B cell (primary cell): ENCODE measurements at regions not wholly inside any gene's neighbourhood (a gene's known extent, or its start where the extent isn't known, plus 50 kb on each side); places are given as distances from the start of the nearest gene placed in this dataset.

Source experiments
- ATAC-seq: fragments of 200-7000 bp; cut with Tn5 transposase; one replicate; pipeline ENCODE4 v1.10.0; 2021; ENCODE audit warnings: low read depth, mild to moderate bottlenecking, moderate number of reproducible peaks, moderate library complexity
- CTCF ChIA-PET: fragments of 350-600 bp; sonication (Branson Sonifier 250); formaldehyde crosslinking; loops from one replicate; lab custom pipeline; 2021; ENCODE audit warnings: antibody characterized with exemption, inconsistent platforms; lab: Charles Lee
- POLR2A ChIA-PET: fragments of 350-600 bp; sonication (Branson Sonifier 250); formaldehyde crosslinking; loops from one replicate; lab custom pipeline; 2021; ENCODE audit warnings: antibody characterized with exemption; lab: Charles Lee
- DNase-seq: peaks from one replicate; pipeline ENCODE4 v3.0.0; 2013
- H2AFZ ChIP-seq: 2 replicates; pipeline ENCODE4 v1.6.1; 2012; ENCODE audit warnings: mild to moderate bottlenecking, low read depth, low read length; ENCODE audit not compliant: insufficient read depth, poor library complexity, severe bottlenecking
- H3K27ac ChIP-seq, 2 donors: 1 replicate in 1 of 2; 2 replicates in 1 of 2; pipeline ENCODE4 v1.5.1; 2012 to 2013; ENCODE audit warnings: low read length in 2 of 2, mild to moderate bottlenecking in 2 of 2, moderate library complexity in 1 of 2
- H3K27me3 ChIP-seq, 4 experiments: fragments of 200-600 bp in 1 of 4; sonication (generic) in 1 of 4; replicated peaks in 1 of 4; 1 replicate in 2 of 4; 2 replicates in 2 of 4; pipeline versions ENCODE4 v1.6.1 to v1.7.0; 2013 to 2016; ENCODE audit warnings: low read length in 3 of 4, mild to moderate bottlenecking in 2 of 4, mixed read lengths in 1 of 4, moderate library complexity in 1 of 4; ENCODE audit not compliant: insufficient read depth in 4 of 4, control insufficient read depth in 3 of 4; ENCODE audit errors: control extremely low read depth in 1 of 4
- H3K36me3 ChIP-seq, 2 experiments: replicated peaks in 1 of 2; 1 replicate in 1 of 2; 2 replicates in 1 of 2; pipeline versions ENCODE4 v1.6.1 to v1.7.1; 2013; ENCODE audit warnings: low read length in 1 of 2; ENCODE audit not compliant: insufficient read depth in 2 of 2, control insufficient read depth in 1 of 2; ENCODE audit errors: control extremely low read depth in 1 of 2, extremely low read depth in 1 of 2
- H3K4me1 ChIP-seq, 2 donors: fragments of 200-600 bp in 1 of 2; sonication (generic) in 1 of 2; 1 replicate in 1 of 2; 2 replicates in 1 of 2; pipeline versions ENCODE4 v1.5.1 to v1.6.1; 2013 to 2017; ENCODE audit warnings: low read length in 2 of 2; ENCODE audit not compliant: control insufficient read depth in 2 of 2, insufficient read depth in 2 of 2
- H3K4me2 ChIP-seq: replicated peaks from 2 replicates; pipeline ENCODE3; 2012; ENCODE audit warnings: mild to moderate bottlenecking, low read depth, low read length; ENCODE audit not compliant: poor library complexity, severe bottlenecking
- H3K4me3 ChIP-seq, 5 experiments: fragments of 200-600 bp in 1 of 5; sonication (generic) in 1 of 5; 1 replicate in 3 of 5; 2 replicates in 2 of 5; pipeline versions ENCODE4 v1.5.1 to v1.7.0; 2011 to 2016; ENCODE audit warnings: low read length in 4 of 5, mild to moderate bottlenecking in 4 of 5, low read depth in 2 of 5, control low read depth in 1 of 5, moderate library complexity in 1 of 5; ENCODE audit not compliant: insufficient read depth in 1 of 5; ENCODE audit errors: control extremely low read depth in 1 of 5, extremely low read depth in 1 of 5
- H3K79me2 ChIP-seq: fragments of 200-600 bp; sonication (generic); one replicate; pipeline ENCODE4 v1.6.0; 2016; ENCODE audit warnings: low read length; ENCODE audit not compliant: control insufficient read depth, insufficient read depth
- H3K9ac ChIP-seq: fragments of 200-600 bp; sonication (generic); 2 replicates; pipeline ENCODE4 v1.6.1; 2017; ENCODE audit warnings: mild to moderate bottlenecking, low read length, moderate library complexity
- H3K9me3 ChIP-seq, 3 donors: one replicate each; pipeline versions ENCODE4 v1.6.1 to v1.7.1; 2013; ENCODE audit warnings: low read length in 2 of 3; ENCODE audit not compliant: control insufficient read depth in 2 of 3, insufficient read depth in 1 of 3; ENCODE audit errors: control extremely low read depth in 1 of 3
- H4K20me1 ChIP-seq: 2 replicates; pipeline ENCODE4 v1.6.0; 2012; ENCODE audit warnings: mild to moderate bottlenecking, low read length; ENCODE audit not compliant: insufficient read depth, control insufficient read depth, poor library complexity, severe bottlenecking
- H3K27ac Mint-ChIP-seq: one replicate; pipeline ENCODE4 v1.8.0; 2021; ENCODE audit warnings: mixed read lengths
- H3K27me3 Mint-ChIP-seq: one replicate; pipeline ENCODE4 v1.8.0; 2021; ENCODE audit warnings: mixed read lengths
- H3K4me1 Mint-ChIP-seq: one replicate; pipeline ENCODE4 v1.8.0; 2021; ENCODE audit warnings: mixed read lengths
- H3K4me3 Mint-ChIP-seq: one replicate; pipeline ENCODE4 v1.8.0; 2021; ENCODE audit warnings: mixed read lengths
- H3K9me3 Mint-ChIP-seq: one replicate; pipeline ENCODE4 v1.8.0; 2022; ENCODE audit warnings: mixed read lengths; ENCODE audit not compliant: insufficient read depth
- EZH2 ChIP-seq: IDR thresholded peaks from 2 replicates; pipeline ENCODE4 v1.6.1; 2012; ENCODE audit warnings: borderline replicate concordance, low read depth, mild to moderate bottlenecking, moderate library complexity, low read length; ENCODE audit not compliant: insufficient read depth, poor library complexity, severe bottlenecking
- WGBS: methylation state at CpG from one replicate; pipeline ENCODE4 v1.1.5; 2013; ENCODE audit warnings: missing lambda C conversion rate; ENCODE audit not compliant: insufficient coverage; 5-methylcytosine and 5-hydroxymethylcytosine counted together
- intact Hi-C: fragments of 100-400 bp; cut with micrococcal nuclease; formaldehyde crosslinking; loops from one replicate; pipeline ENCODE4 v1.10.0; 2022
- TF ChIP-seq, protein P1 (sequence below): fragments of 200-600 bp; IDR thresholded peaks from one replicate; pipeline ENCODE4 v1.8.0; 2022; ENCODE audit warnings: antibody characterized with exemption, mild to moderate bottlenecking

DNA sequence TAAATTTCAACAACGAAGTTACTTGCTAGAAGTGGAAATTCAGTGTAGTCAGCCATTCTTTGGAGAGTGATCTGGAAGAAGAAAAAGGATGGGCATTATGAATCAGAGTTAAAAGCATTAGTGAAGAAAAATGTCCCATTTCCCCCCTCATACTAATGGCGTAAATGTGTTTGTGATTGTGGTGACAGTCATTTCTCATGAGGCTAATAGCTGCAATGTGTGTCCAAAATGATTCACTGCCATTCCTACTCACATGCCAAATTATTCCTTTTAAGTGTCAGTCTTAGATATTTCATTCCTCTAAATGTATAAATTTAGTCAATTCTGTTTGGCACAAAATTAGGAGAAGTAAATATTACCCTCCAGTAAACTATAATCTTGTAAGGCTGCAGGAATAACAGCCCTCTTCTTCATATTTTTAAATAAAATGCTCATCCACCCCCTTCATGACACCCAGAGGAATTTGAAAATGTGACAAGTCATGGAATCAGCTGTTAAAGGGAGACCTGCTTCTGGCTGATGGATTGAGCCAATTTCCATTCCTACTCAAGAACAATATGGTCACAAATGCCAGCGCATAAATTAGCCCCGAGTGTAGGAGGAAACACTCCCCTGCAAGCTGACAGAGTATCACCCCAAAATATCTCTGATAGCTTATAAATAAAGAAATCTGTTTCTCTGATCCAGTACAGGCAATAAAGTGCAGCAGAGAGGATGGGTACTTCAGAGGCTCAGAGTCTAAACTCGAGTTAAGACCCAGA lies 912.3 kb upstream of the SEL1L start:
- Histone ChIP-seq H4K20me1 (no peaks in the 10 kb centered on the region), H3K27ac (no peak overlapping the region), H3K79me2 (no peaks in the 10 kb centered on the region), H3K4me1 (no peaks in the 10 kb centered on the region), H3K36me3 (no peaks in the 10 kb centered on the region), H3K4me3 (no peak overlapping the region), H3K9me3 (no peaks in the 10 kb centered on the region), H2AFZ (no peak overlapping the region), H3K9ac (no peak overlapping the region), H3K27me3 (no peaks in the 10 kb centered on the region), H3K4me2 (no peak overlapping the region)
- H3K27ac Mint-ChIP-seq, result no peak overlapping the region
- H3K27me3 Mint-ChIP-seq, result no peaks in the 10 kb centered on the region
- DNase-seq (no peak), ATAC-seq (no peak)
- no peaks in the 10 kb centered on the region for H3K4me1 Mint-ChIP-seq
- no CpG with 5 or more reads among the region's 5 CpGs for WGBS
- intact Hi-C loops, result no loop called here
- ChIA-PET POLR2A (no interaction called here), CTCF (no interaction called here)
- H3K4me3 Mint-ChIP-seq, result no peak overlapping the region
- peaks cover 5% of the 10 kb centered on the region for H3K9me3 Mint-ChIP-seq
- no peak for TF ChIP-seq EZH2
- TF ChIP-seq, protein P1, sequence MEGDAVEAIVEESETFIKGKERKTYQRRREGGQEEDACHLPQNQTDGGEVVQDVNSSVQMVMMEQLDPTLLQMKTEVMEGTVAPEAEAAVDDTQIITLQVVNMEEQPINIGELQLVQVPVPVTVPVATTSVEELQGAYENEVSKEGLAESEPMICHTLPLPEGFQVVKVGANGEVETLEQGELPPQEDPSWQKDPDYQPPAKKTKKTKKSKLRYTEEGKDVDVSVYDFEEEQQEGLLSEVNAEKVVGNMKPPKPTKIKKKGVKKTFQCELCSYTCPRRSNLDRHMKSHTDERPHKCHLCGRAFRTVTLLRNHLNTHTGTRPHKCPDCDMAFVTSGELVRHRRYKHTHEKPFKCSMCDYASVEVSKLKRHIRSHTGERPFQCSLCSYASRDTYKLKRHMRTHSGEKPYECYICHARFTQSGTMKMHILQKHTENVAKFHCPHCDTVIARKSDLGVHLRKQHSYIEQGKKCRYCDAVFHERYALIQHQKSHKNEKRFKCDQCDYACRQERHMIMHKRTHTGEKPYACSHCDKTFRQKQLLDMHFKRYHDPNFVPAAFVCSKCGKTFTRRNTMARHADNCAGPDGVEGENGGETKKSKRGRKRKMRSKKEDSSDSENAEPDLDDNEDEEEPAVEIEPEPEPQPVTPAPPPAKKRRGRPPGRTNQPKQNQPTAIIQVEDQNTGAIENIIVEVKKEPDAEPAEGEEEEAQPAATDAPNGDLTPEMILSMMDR, result no peak

DNA sequence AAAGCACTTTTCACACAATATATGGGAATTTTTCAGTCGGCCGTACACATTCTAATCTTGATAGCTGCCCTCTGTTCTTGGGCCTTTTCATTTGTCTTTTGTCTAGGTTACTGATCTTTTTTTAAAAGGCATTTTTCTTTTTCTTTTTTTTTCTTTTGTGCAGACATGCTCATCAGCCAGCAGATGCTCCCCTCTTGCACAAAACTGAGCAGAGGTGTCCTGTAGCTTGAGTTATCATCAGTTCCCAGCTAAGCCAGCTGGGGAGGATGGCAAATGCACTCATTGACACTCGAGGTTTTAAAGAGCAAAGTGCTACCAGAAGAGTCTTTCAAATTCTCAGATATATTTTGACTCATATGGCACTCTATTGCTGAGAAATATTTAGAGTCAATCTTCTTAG lies 913.9 kb upstream of the SEL1L start:
- no peaks in the 10 kb centered on the region for H3K36me3 ChIP-seq
- no peak overlapping the region for H3K4me2 ChIP-seq
- H3K4me3 ChIP-seq, result no peak overlapping the region
- H3K79me2 ChIP-seq, result no peaks in the 10 kb centered on the region
- no peaks in the 10 kb centered on the region for H3K4me1 ChIP-seq
- H3K4me1 Mint-ChIP-seq, result no peaks in the 10 kb centered on the region
- DNase-seq, result no peak
- no peak overlapping the region for H3K4me3 Mint-ChIP-seq
- ChIA-PET POLR2A (no interaction called here), CTCF (no interaction called here)
- TF ChIP-seq, protein P1, result no peak
- no peak for TF ChIP-seq EZH2
- no peak overlapping the region for H3K9ac ChIP-seq
- no peak overlapping the region for H3K27ac Mint-ChIP-seq
- no peak overlapping the region for H3K27ac ChIP-seq
- intact Hi-C loops, result no loop called here
- H3K27me3 ChIP-seq, result no peaks in the 10 kb centered on the region
- WGBS, result no CpG with 5 or more reads among the region's 3 CpGs
- no peaks in the 10 kb centered on the region for H4K20me1 ChIP-seq
- no peak overlapping the region for H2AFZ ChIP-seq
- no peaks in the 10 kb centered on the region for H3K9me3 ChIP-seq
- H3K27me3 Mint-ChIP-seq, result no peaks in the 10 kb centered on the region
- no peak for ATAC-seq
- H3K9me3 Mint-ChIP-seq, result peaks cover 5% of the 10 kb centered on the region
